WTC11 (cell line): ENCODE measurements at regions not wholly inside any gene's neighbourhood (a gene's known extent, or its start where the extent isn't known, plus 50 kb on each side); places are given as distances from the start of the nearest gene placed in this dataset.

Experiments used
- AFF4 ChIP-seq: sonication (generic); formaldehyde crosslinking; IDR thresholded peaks from 2 replicates; pipeline ENCODE4 v1.8.1; 2023; ENCODE audit warnings: mild to moderate bottlenecking, missing genetic modification reagents, borderline replicate concordance
- ARID4B ChIP-seq: sonication (generic); formaldehyde crosslinking; IDR thresholded peaks from 2 replicates; pipeline ENCODE4 v1.8.0; 2023; ENCODE audit warnings: missing genetic modification reagents, mild to moderate bottlenecking, borderline replicate concordance
- ATF3 ChIP-seq: sonication (generic); formaldehyde crosslinking; conservative IDR thresholded peaks from 2 replicates; pipeline ENCODE4 v1.8.1; 2022; ENCODE audit warnings: mild to moderate bottlenecking, missing genetic modification reagents
- ATF6 ChIP-seq: sonication (generic); formaldehyde crosslinking; IDR thresholded peaks from 2 replicates; pipeline ENCODE4 v1.8.1; 2023; ENCODE audit warnings: mild to moderate bottlenecking, missing genetic modification reagents
- CTCF ChIP-seq: fragments of 200-600 bp; IDR thresholded peaks from 2 replicates; pipeline ENCODE4 v1.8.0; 2022; ENCODE audit warnings: antibody characterized with exemption
- E2F1 ChIP-seq: sonication (generic); formaldehyde crosslinking; IDR thresholded peaks from 2 replicates; pipeline ENCODE4 v1.8.0; 2022; ENCODE audit warnings: mild to moderate bottlenecking, missing genetic modification reagents
- ELF4 ChIP-seq: sonication (generic); formaldehyde crosslinking; IDR thresholded peaks from 2 replicates; pipeline ENCODE4 v1.8.1; 2022; ENCODE audit warnings: low read depth, mild to moderate bottlenecking, moderate library complexity, missing genetic modification reagents
- FOXJ3 ChIP-seq: sonication (generic); formaldehyde crosslinking; IDR thresholded peaks from 2 replicates; pipeline ENCODE4 v1.9.0; 2021; ENCODE audit warnings: missing genetic modification reagents, mild to moderate bottlenecking, borderline replicate concordance
- HMGXB4 ChIP-seq: sonication (generic); formaldehyde crosslinking; IDR thresholded peaks from 2 replicates; pipeline ENCODE4 v1.8.1; 2023; ENCODE audit warnings: mild to moderate bottlenecking, moderate library complexity, missing genetic modification reagents
- MLX ChIP-seq: sonication (generic); formaldehyde crosslinking; IDR thresholded peaks from 2 replicates; pipeline ENCODE4 v1.8.1; 2023; ENCODE audit warnings: mild to moderate bottlenecking, missing genetic modification reagents, moderate library complexity
- PREB ChIP-seq: sonication (generic); formaldehyde crosslinking; IDR thresholded peaks from 2 replicates; pipeline ENCODE4 v1.8.1; 2022; ENCODE audit warnings: mild to moderate bottlenecking, missing genetic modification reagents, moderate library complexity, borderline replicate concordance
- SP1 ChIP-seq: sonication (generic); formaldehyde crosslinking; conservative IDR thresholded peaks from 2 replicates; pipeline ENCODE4 v1.8.1; 2022; ENCODE audit warnings: missing genetic modification reagents
- ZNF219 ChIP-seq: sonication (generic); formaldehyde crosslinking; IDR thresholded peaks from 2 replicates; pipeline ENCODE4 v1.8.0; 2023; ENCODE audit warnings: missing genetic modification reagents, mild to moderate bottlenecking, borderline replicate concordance
- ZNF317 ChIP-seq: sonication (generic); formaldehyde crosslinking; IDR thresholded peaks from 2 replicates; pipeline ENCODE4 v1.8.1; 2023; ENCODE audit warnings: low read depth, mild to moderate bottlenecking, moderate library complexity, missing genetic modification reagents, borderline replicate concordance

GRCh38 chr6:122068291-122068769, 331.1 kb upstream of the HSF2 start:
- TF ChIP-seq ARID4B (CRISPR knock-in tag) (no peak), ATF6 (CRISPR knock-in tag) (no peak), SP1 (CRISPR knock-in tag) (no peak), MLX (CRISPR knock-in tag) (no peak), ELF4 (no peak), E2F1 (CRISPR knock-in tag) (no peak), ATF3 (CRISPR knock-in tag) (no peak), ZNF219 (CRISPR knock-in tag) (no peak), ZNF317 (no peak), PREB (CRISPR knock-in tag) (no peak), CTCF (no peak), HMGXB4 (no peak), FOXJ3 (CRISPR knock-in tag) (no peak), AFF4 (CRISPR knock-in tag) (no peak)
